ENCODE measurements at regions not wholly inside any gene's neighbourhood (a gene's known extent, or its start where the extent isn't known, plus 50 kb on each side); places are given as distances from the start of the nearest gene placed in this dataset.

DNA sequence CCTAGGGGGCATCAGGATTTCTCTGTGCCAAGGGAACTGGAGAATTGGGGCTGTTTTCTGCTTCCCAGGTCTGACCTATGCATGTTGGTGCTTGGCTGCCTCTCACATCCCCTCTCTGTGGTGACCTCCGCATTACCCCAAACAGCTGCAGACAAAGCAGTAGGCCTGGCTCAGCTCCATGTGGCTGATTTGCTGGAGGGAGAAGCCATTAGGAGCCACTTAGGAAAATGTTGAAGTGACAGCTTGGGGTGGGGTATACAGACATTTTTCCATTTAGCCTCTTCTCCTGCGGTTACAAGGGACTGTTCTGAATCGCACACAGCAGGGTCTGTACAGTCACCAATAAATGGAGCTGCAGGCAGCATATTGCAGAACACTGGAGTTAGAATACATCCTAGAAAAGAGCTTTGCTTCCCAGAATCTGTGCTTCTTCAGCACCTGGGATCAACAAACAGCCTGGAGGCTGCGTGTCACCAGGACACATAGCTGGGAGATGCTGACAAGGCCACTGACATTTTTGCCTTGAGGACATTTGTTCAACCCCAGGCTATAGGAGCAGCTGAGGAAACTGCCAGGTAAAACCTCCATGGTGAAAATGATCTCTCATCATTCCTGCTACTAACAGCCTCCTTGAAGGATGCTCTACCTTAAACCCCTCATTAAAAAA is 335.3 kb downstream of the DIRAS2 start:
- DNase-seq (ENCODE audit: insufficient read length, low spot score): no peak
- FAIRE-seq: no peak

DNA sequence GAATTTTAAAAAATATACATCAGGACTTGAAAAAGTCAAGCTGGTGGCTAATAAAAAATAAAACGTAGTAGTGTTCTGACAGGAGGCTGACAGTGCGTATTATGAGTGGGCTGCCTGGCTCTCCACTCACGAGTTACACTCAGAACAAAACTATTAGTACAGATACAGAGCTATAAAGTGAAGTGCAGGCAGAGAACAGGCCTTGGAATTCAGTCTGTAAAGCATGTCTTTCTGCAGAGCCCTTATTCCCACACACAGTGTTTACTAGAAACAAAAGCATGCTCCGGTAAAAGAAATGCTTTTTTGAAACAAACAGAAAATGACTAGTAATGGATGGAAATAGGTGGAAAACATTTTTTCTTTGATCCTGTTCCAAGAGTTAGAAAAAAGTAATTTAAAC is 334.7 kb downstream of the DIRAS2 start:
- FAIRE-seq: no peak
- DNase-seq (ENCODE audit: insufficient read length, low spot score): no peak

DNA sequence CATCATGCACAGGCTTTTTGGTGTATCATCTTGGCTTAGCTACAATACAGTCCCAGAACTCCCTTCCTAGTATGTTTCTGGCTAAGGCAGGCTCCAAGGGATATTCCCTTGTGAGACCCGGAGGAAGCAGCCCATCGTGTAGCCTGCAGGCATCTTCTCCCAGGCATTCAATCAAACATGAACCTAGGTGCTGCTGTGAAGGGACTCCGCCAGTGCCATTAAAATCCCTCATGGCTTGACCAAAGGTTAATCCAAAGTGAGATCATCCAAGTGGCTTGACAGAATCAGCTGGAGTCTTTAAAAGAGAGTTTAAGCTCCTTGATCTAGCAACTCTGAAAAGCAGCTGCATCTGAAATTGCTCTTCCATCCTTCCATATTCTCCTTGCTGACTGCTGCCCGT is 333.9 kb downstream of the DIRAS2 start:
- FAIRE-seq (no peak), DNase-seq (ENCODE audit: insufficient read length, low spot score) (no peak)

DNA sequence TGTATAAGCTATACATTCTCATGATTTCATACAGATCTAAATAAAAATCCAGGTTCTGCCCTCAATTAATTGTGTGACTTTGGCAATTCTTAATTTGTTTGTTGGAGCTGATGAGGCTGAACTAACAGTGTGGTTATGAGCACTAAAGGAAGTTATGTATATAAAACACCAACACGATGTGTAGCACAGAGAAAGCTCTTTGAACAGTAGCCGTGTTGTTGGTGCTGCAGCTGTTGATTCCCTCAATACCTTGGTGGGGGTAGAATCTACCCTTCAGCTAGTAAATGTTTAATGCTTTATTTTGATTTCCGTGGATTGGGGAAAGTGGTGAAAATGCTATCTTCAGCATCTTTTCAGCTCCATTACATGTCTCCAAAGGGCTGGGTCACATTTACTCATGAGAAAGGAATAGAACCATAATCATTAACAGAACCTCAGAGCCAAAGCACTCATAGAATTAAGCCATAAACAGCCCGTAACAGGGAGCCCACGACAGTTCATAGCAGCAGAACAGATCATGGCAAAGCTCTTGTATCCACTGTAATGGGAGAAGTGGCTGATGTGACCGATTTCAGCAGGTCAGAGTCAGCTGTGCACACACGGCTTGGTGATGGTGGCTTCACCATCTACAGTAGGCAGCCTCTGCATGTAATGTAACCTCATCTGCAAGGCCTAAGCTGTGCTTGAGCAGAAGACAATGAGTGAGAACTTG is 332.7 kb downstream of the DIRAS2 start:
- FAIRE-seq (no peak), DNase-seq (ENCODE audit: insufficient read length, low spot score) (no peak)

DNA sequence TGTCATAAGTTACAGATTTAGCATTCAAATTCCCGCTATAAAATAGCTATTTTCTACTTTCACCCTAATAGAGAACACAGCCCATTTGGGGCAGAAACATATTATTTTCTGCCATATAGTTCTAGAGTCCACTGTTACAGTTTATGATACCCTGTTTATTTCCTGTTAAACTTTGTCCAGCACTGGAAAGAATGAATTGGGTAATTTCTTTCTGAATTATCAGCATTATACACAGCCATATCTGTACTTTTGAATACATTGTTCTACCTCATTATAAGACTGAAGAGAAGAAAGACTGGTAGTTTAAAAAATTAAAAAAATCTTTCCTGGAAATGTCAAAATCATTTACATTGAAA is 332.1 kb downstream of the DIRAS2 start:
- DNase-seq (ENCODE audit: insufficient read length, low spot score) (no peak), FAIRE-seq (no peak)

DNA sequence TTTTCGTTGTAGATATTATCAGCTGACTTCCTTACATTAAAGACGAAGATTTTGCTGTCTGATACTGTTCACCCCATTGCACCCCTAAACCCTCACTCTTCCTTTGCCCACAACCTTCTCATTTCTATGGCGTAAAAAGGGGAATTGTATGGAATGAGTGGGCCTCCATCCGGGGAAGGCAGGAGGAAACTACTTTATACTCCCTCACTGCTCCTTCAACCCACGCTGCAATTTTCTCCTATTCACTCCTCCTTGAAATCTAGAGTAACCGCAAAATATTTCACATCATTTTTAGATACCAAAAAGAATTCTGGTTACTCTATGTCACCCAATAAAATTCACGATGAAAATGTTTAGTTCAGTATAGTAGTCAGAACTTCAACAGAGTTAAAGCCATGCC is 330.8 kb downstream of the DIRAS2 start:
- no peak for FAIRE-seq
- no peak for DNase-seq (ENCODE audit: insufficient read length, low spot score)

DNA sequence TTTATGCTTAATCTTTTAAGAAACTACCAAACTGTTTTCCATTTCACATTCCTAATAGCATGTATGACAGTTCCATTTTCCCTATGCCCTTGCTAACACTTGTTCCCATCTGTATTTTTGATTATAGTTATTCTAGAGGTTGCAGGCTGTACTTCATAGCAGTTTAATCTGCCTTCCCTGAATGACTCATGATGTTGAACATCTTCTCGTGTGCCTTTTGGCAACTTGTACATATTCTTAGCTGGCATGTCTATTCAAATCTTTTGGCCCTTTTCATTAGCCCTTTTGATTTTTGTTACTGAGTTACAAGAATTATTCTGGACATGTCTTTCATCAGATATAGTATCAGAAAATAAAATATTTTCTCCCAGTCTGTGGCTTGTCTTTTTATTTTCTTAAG is 320.3 kb downstream of the DIRAS2 start:
- DNase-seq (ENCODE audit: insufficient read length, low spot score) (no peak), FAIRE-seq (no peak)

DNA sequence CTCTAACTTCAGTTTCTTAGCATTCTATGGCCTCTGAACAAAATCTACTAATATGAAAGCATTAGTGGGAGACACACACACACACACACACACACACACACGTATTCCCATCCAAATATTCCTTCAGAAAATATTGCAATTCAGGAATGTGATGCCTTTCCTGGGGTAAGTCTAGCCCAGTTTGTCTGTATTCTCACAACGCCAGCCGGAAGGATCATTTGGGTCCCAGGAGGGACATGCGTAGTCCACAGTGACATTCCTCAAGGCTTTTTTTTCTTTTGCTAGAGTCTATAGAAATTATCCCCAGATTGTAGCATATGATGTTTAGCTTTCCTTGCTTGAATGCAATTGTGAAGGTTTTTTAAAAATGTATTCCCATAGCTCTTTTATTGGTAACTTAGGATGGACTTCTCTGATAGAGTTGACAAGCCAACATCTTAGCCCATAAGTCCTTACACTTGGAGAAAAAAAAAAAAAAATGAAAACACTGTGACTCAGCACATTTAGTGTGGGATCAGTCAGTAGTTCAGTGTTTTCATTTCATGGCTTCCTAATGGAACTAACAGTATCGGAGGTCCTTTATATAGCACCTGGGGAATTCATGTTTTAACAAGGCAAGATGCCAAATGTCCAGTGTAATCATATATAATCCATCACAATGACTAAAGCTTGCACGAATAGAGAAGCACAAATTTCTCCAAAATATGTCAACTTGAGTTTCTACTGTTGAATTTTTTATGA is 316.5 kb downstream of the DIRAS2 start:
- FAIRE-seq (no peak), DNase-seq (ENCODE audit: insufficient read length, low spot score) (no peak)

DNA sequence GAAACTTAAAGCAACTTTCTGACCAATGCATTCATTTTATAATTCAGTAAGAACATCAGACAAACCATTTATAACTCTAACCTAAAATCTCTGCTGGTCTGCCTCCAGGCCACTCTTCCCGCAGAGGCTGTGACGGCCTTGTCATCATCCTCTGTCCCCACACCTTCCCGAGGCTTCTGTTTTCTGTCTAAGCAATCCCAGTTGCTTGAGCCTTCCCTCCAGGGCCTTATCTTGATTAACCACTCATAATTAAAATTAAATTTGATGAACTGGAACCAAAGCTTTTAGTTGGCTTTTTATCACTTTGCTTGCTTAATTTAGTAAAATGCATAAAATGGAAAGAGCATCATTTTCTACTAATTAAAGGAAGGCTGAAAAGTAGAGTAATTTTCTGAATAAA is 312.4 kb downstream of the DIRAS2 start:
- FAIRE-seq: no peak

DNA sequence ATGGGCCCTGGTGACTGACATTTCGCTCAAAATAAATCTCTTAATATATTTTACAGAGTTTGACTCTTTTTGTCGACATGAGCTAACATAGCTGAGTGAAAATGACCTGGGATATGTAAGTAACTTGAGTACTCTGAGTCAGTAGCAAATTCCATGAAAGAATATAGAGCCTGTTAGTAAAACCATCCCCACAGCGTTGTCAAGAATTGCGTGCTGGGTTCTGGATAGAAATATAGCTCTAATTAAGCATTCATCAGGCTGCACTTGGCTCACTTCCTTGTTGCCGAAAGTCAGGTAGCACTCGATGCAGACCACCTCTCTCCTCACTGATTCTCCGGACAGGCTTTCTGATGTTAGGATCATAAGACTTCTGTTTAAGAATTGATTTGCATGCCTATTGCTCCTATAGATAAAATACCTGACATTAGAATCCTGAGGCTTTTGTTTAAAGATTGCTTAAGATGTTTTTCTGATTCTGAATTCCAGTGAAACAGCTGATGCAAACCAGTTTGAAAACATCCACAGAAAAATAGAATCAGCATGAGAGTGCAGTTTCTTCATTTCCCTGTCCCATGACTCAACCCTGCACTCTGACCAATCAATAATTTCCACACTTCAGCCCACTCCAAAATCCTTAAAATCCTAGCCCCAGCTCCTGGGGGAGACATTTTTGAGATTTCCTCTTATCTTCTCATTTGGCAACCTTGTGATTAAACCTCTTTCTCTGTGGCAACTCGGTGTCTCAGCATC is 310.6 kb downstream of the DIRAS2 start:
- no peak for FAIRE-seq
- no peak for DNase-seq (ENCODE audit: insufficient read length, low spot score)

More for the DNA sequence above, 312.4 kb downstream of the DIRAS2 start:
- no peak for DNase-seq (ENCODE audit: insufficient read length, low spot score)

DNA sequence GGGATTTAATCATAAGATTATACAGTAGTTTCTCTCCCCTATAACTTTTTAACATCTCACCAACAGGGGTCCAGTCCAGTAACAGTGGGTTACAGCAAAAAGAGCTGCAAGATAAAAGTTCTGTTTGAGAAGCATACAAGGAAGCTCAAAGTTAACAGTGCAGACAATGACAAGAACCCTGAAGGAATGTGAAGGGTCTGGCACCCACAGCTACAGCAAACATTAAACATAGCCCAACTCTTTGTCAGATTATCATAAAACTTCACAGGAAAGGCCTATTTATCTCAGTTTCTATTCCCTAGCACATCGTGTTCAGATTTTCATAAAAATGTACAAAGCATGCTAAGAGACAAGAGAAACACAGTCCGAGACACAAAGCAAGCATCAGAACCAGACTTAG is 309.4 kb downstream of the DIRAS2 start:
- FAIRE-seq: no peak

DNA sequence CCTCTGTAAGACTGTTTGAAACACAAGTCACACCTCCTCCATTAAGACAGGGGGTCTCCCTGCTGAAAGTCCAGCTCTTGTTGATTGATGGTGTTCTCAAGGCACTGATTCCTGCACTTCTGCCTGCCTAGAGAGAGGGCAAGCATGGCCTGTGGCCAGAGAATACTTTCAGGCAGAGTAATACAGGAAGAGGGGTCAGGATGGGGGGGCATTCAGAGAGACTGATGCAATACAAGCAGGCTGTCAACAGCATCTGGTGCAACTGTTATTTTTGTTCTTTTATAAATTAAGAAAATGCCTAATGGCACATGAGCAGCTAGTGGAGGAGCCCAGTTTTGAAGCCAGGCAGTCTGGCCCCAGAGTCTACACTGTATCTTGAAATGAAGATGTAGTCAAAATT is 302.2 kb downstream of the DIRAS2 start:
- FAIRE-seq: no peak
- no peak for DNase-seq (ENCODE audit: insufficient read length, low spot score)

More for the DNA sequence above, 309.4 kb downstream of the DIRAS2 start:
- DNase-seq (ENCODE audit: insufficient read length, low spot score): no peak

DNA sequence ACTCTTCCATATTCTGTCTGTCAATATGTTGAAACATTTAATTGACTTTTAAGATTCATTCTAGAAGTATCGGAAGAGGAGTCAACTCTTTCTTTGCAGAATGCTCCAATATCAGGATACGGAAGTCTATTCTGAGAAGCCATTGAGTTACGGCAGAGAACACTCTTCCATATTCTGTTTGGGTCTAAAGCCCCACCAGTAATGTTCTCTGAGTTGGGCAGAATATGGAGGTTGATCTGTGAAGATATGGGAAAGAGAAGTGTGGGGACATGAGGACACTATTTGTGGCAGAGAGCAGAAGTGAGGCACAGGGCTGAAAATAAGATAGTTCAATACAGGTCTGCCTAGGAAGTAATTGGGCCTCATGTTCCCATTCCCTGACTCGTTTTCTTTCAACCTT is 300.0 kb downstream of the DIRAS2 start:
- DNase-seq (ENCODE audit: insufficient read length, low spot score): no peak
- no peak for FAIRE-seq

DNA sequence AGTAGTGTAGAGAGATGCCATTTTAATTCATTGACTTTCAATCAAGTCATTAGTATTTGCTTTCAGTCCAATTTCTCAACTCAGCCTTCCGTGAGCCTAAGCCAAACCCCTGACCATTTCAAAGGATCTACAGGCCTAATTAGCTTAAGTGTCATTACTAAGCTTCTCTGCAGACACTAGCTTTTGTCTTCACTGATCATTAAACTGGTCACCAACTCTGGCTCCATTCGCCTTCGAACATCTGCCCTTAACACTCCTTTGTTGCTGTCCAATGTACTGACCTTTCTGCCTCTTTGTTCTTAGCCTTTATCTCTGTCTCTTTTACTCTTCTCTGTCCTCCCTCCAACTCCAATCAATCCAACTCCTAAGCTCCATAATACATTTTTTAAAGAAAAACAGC is 299.3 kb downstream of the DIRAS2 start:
- DNase-seq (ENCODE audit: insufficient read length, low spot score) (no peak), FAIRE-seq (no peak)

DNA sequence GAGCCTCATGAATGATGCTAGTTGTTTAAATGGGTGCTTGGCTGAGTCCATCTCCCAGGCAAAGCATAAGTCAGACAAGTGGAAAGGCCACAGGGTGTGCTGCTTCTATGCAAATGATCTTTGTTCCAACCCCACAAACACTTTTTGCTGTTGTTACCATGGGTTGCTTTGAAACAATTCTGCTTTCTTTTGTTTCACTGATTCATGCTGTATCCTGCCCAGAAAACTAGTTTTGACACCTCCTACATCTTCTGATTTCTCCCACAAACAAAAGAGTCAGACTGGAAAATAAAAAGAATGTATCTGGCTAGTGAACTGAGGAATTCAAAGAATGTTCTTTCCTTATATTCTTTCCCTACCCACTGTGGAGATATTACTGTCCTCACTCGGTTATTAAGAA is 298.6 kb downstream of the DIRAS2 start:
- FAIRE-seq (no peak), DNase-seq (ENCODE audit: insufficient read length, low spot score) (no peak)

DNA sequence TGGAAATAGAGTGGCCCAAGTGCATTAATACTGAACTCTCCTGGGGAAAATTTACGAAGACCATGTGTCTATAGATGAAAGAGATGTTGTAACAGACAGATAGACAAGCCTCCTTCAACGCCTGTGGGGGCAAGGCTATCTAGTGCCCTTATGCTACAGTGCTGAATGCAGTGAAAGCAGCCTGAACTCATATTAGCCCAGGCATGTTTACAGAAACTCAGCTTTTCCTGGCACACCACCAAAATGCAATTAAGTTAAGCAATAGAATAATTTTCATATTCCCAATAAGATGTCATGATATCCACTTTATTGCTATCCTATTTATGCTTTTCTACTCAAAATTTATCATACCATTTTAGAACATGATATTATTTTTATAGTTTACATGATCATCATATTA is 277.0 kb downstream of the DIRAS2 start:
- FAIRE-seq (no peak), DNase-seq (ENCODE audit: insufficient read length, low spot score) (no peak)

DNA sequence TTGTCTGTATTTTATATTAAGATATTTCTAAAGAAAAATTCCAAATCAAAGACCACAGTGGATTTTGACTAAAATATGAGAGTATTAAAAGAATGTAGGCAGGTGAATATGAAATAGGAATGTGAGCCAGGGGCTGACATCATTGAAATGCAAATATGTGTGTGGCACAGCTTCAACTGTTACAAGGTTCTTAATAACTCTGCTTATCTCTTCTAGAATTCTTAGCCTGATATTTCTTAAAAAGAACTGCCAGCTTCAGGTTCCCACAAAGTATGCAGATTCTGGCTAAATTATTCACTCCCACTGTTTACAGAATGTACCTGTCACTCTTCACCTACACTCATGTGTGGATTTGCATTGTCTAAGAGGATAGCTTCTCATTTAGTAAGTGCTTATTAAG is 274.4 kb downstream of the DIRAS2 start:
- DNase-seq (ENCODE audit: insufficient read length, low spot score): no peak
- FAIRE-seq: no peak

DNA sequence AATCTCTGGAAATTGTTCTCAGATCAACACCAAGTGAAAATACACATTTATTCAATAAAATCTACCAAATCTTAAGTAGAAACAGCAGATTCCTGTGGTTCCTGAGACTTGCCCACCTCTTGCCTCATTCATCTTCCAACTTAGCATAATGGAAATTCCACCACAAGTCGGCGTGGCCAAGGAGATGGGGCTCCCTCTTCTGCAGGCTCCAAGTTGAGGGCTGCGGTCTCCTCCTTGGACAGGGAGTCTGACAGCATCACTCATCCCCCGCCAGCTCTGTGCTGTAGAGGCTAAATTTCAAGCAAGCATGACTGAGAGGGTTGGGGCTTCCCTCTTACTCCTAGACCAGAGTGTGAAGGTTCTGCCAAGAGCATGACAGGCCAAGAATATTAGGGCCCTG is 273.7 kb downstream of the DIRAS2 start:
- no peak for FAIRE-seq
- DNase-seq (ENCODE audit: insufficient read length, low spot score): no peak

DNA sequence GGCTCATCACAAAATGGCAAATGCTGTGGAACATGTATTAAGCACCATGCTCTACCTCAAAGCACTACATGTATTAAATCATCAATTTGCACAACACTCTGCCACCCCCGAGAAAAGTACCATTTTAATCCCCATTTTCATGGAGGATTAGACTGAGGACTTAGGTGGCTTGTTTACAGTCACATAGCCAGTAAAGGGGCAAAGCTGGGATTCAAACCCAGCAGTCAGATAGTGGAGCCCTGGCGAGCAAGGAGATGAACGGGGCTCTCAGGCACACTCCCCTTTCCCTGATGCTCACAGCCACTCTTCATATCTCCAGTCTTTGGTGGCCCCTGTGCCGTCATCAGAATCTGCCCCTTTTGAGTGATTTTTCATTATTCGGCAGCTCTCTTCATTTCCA is 262.9 kb downstream of the DIRAS2 start:
- FAIRE-seq (no peak), DNase-seq (ENCODE audit: insufficient read length, low spot score) (no peak)

DNA sequence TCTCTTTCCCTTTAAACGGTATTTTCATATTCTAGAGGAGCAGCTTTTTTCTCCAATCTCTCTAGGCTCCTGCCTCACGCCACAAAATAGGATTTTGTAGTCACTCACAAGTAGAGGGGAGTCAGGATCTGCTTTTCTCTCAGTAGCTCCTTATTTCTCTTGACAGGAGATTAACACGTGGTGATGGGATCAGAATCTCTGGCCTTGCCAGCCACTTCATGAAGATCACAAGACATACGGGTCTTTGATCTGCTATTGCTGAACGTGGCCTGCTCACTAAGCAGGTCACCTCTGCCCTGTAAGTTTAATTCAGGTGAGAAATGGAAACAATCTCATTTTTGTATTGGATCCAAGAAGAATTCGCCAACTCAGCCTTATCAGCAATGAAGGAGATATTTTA is 257.5 kb downstream of the DIRAS2 start:
- no peak for DNase-seq (ENCODE audit: insufficient read length, low spot score)
- FAIRE-seq: no peak

DNA sequence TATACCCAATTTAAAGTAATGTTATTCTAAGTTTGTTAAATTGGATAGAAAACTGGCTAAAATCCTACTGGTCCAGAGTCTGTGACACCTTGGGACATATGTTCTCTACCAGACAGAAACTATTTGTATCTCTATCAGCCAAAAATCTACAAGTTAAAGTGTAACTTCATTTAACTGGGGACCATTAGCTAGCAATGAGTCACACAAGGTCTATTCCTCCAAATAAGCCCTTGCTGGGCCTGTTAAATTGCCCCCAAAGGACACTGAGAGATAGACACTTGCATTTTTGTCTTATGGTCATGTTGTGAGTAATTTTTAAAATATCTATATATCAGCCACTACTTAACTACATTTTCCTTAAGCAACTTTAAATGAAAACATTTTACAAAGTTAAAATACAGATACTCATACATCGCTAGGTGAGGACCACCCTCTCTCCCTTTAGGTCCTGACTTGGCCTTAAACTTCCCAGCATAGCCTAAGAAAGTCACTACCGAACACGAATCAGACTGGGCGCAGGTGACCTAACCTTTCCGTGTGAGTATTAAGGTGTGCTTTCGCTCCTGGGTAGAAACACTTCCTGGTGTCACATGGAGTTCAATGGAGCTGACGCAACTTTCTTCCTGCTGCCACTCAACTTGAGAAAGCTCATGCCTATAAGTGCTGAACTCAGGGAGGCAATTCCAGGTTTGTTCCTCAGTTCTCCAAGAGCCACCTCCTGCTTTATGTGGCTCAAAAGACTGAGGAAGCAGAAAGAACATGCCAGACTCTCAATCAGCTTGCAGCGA is 249.1 kb downstream of the DIRAS2 start:
- no peak for FAIRE-seq
- no peak for DNase-seq (ENCODE audit: insufficient read length, low spot score)
